Fibroblast of skin of abdomen (primary cell): ENCODE measurements at regions not wholly inside any gene's neighbourhood (a gene's known extent, or its start where the extent isn't known, plus 50 kb on each side); places are given as distances from the start of the nearest gene placed in this dataset.
"Not testable (repeated sequence)": the region's sequence is repeated elsewhere in the genome, so short reads cannot be mapped to it uniquely, and the experiment has no call there.

Source experiments
- DNase-seq: peaks from one replicate; pipeline ENCODE4 v3.0.0-alpha.2; 2013

- not testable (repeated sequence) for DNase-seq
Observed at GRCh38 chr6:58117162-58117561, 799.7 kb downstream of the PRIM2 start.

GRCh38 chr6:58121616-58122015 is 804.2 kb downstream of the PRIM2 start:
- DNase-seq, result not testable (repeated sequence)

GRCh38 chr6:58123770-58124169 is 806.3 kb downstream of the PRIM2 start:
- not testable (repeated sequence) for DNase-seq

GRCh38 chr6:58128549-58128948 is 811.1 kb downstream of the PRIM2 start:
- DNase-seq, result not testable (repeated sequence)

- not testable (repeated sequence) for DNase-seq
Observed at GRCh38 chr6:58129098-58129497, 811.7 kb downstream of the PRIM2 start.

GRCh38 chr6:58139746-58140145 is 822.3 kb downstream of the PRIM2 start:
- DNase-seq, result not testable (repeated sequence)

GRCh38 chr6:58171025-58171424 is 853.6 kb downstream of the PRIM2 start:
- not testable (repeated sequence) for DNase-seq

GRCh38 chr6:58181557-58182065 is 864.2 kb downstream of the PRIM2 start:
- DNase-seq, result not testable (repeated sequence)

GRCh38 chr6:58185300-58185699 is 867.9 kb downstream of the PRIM2 start:
- DNase-seq, result not testable (repeated sequence)

GRCh38 chr6:58193209-58193608 is 875.8 kb downstream of the PRIM2 start:
- not testable (repeated sequence) for DNase-seq

GRCh38 chr6:58198301-58198700 is 880.9 kb downstream of the PRIM2 start:
- peak; percentile 39 for DNase-seq

- not testable (repeated sequence) for DNase-seq
Observed at GRCh38 chr6:58237124-58237523, 919.7 kb downstream of the PRIM2 start.

GRCh38 chr6:58238421-58238820 is 921.0 kb downstream of the PRIM2 start:
- not testable (repeated sequence) for DNase-seq

GRCh38 chr6:58257625-58258024 is 940.2 kb downstream of the PRIM2 start:
- DNase-seq, result not testable (repeated sequence)

- no peak for DNase-seq
Observed at GRCh38 chr6:58290177-58290576, 972.7 kb downstream of the PRIM2 start.

GRCh38 chr6:58291319-58291718 is 973.9 kb downstream of the PRIM2 start:
- not testable (repeated sequence) for DNase-seq

GRCh38 chr6:58307901-58308300 is 990.5 kb downstream of the PRIM2 start:
- not testable (repeated sequence) for DNase-seq

GRCh38 chr6:58332108-58332507 is 1014.7 kb downstream of the PRIM2 start:
- not testable (repeated sequence) for DNase-seq

GRCh38 chr6:58342287-58342686 is 1024.9 kb downstream of the PRIM2 start:
- not testable (repeated sequence) for DNase-seq

- not testable (repeated sequence) for DNase-seq
Observed at GRCh38 chr6:58347534-58347933, 1030.1 kb downstream of the PRIM2 start.

- not testable (repeated sequence) for DNase-seq
Observed at GRCh38 chr6:58351619-58352018, 1034.2 kb downstream of the PRIM2 start.

- DNase-seq, result not testable (repeated sequence)
Observed at GRCh38 chr6:58358452-58358851, 1041.0 kb downstream of the PRIM2 start.

GRCh38 chr6:58365856-58366255 is 1048.4 kb downstream of the PRIM2 start:
- not testable (repeated sequence) for DNase-seq

- DNase-seq, result not testable (repeated sequence)
Observed at GRCh38 chr6:58406659-58407058, 1089.2 kb downstream of the PRIM2 start.

- no peak for DNase-seq
Observed at GRCh38 chr6:58419321-58419720, 1101.9 kb downstream of the PRIM2 start.
